Caco-2 (cell line): ENCODE measurements at regions not wholly inside any gene's neighbourhood (a gene's known extent, or its start where the extent isn't known, plus 50 kb on each side); places are given as distances from the start of the nearest gene placed in this dataset.

ENCODE experiments used
- BruUV-seq: library from RNA; stranded (reverse); fragments of 400-500 nt; replicated peaks from 2 replicates; lab custom pipeline; 2021; lab: Mats Ljungman, UMichigan
- CTCF ChIA-PET: fragments of 300-600 bp; sonication (Branson Sonifier 250); formaldehyde crosslinking; loops from one replicate; lab custom pipeline; 2022; ENCODE audit warnings: antibody characterized with exemption; lab: Charles Lee
- POLR2A ChIA-PET: fragments of 300-600 bp; sonication (Branson Sonifier 250); formaldehyde crosslinking; loops from one replicate; lab custom pipeline; 2022; ENCODE audit warnings: antibody characterized with exemption; lab: Charles Lee
- DNase-seq, 2 experiments: peaks; one replicate each; pipeline versions ENCODE4 v3.0.0 to v3.0.0-alpha.2; 2020 to 2022
- H3K27me3 ChIP-seq: replicated peaks from 2 replicates; pipeline ENCODE4 v1.6.0; 2011; ENCODE audit warnings: low read length; ENCODE audit not compliant: control insufficient read depth, insufficient read depth
- H3K36me3 ChIP-seq: 2 replicates; pipeline ENCODE4 v1.5.1; 2011; ENCODE audit warnings: low read length; ENCODE audit not compliant: control insufficient read depth, insufficient read depth
- H3K4me1 ChIP-seq: fragments of 250-450 bp; sonication (Bioruptor Pico); 2 replicates; pipeline ENCODE4 v1.5.1; 2020; ENCODE audit warnings: mild to moderate bottlenecking
- H3K4me3 ChIP-seq: 2 replicates; pipeline ENCODE4 v1.5.1; 2011; ENCODE audit warnings: low read depth, mild to moderate bottlenecking, control low read depth, low read length
- H3K9me3 ChIP-seq: fragments of 250-450 bp; sonication (Bioruptor Pico); 2 replicates; pipeline ENCODE4 v1.5.1; 2020; ENCODE audit warnings: mild to moderate bottlenecking, moderate library complexity
- H3K27ac Mint-ChIP-seq: one replicate; pipeline ENCODE4 v1.8.0; 2022; ENCODE audit warnings: mixed read lengths; ENCODE audit not compliant: unreplicated experiment
- H3K27me3 Mint-ChIP-seq: one replicate; pipeline ENCODE4 v1.8.0; 2022; ENCODE audit warnings: mixed read lengths; ENCODE audit not compliant: insufficient read depth, unreplicated experiment
- H3K36me3 Mint-ChIP-seq: one replicate; pipeline ENCODE4 v1.8.0; 2022; ENCODE audit warnings: mild to moderate bottlenecking, mixed read lengths; ENCODE audit not compliant: insufficient read depth, unreplicated experiment
- H3K4me1 Mint-ChIP-seq: one replicate; pipeline ENCODE4 v1.8.0; 2022; ENCODE audit warnings: low read depth, mixed read lengths; ENCODE audit not compliant: unreplicated experiment
- H3K4me3 Mint-ChIP-seq: one replicate; pipeline ENCODE4 v1.8.0; 2022; ENCODE audit warnings: mild to moderate bottlenecking, moderate library complexity, mixed read lengths; ENCODE audit not compliant: unreplicated experiment
- H3K9me3 Mint-ChIP-seq: one replicate; pipeline ENCODE4 v1.8.0; 2022; ENCODE audit warnings: mixed read lengths; ENCODE audit not compliant: unreplicated experiment
- CTCF ChIP-seq, 2 experiments: fragments of 200-600 bp in 1 of 2; IDR thresholded peaks; 1 replicate in 1 of 2; 2 replicates in 1 of 2; pipeline versions ENCODE4 v1.5.1 to v1.8.0; 2011 to 2022; ENCODE audit warnings: antibody characterized with exemption in 1 of 2, control low read depth in 1 of 2, inconsistent platforms in 1 of 2, low read depth in 1 of 2, low read length in 1 of 2, mild to moderate bottlenecking in 1 of 2, moderate library complexity in 1 of 2; ENCODE audit not compliant: insufficient read depth in 1 of 2, severe bottlenecking in 1 of 2, unreplicated experiment in 1 of 2
- intact Hi-C: fragments of 100-400 bp; cut with micrococcal nuclease; formaldehyde crosslinking; loops from one replicate; pipeline ENCODE4 v1.10.0; 2022; ENCODE audit not compliant: unreplicated experiment

- DNase-seq, result no peak
- POLR2A ChIA-PET, result no interaction called here
- CTCF ChIA-PET, result no interaction called here
- Mint-ChIP-seq H3K4me1 (no peaks in the 10 kb centered on the region), H3K27me3 (no peaks in the 10 kb centered on the region), H3K36me3 (no peaks in the 10 kb centered on the region), H3K4me3 (no peak overlapping the region), H3K27ac (no peak overlapping the region), H3K9me3 (no peaks in the 10 kb centered on the region)
- Histone ChIP-seq H3K4me1 (no peaks in the 10 kb centered on the region), H3K4me3 (no peak overlapping the region), H3K9me3 (no peaks in the 10 kb centered on the region), H3K27me3 (no peaks in the 10 kb centered on the region), H3K36me3 (no peaks in the 10 kb centered on the region)
- intact Hi-C loops, result no loop called here
- no peak for TF ChIP-seq CTCF (IDR thresholded peaks at IDR 0.05; ENCODE audit: insufficient read depth in 1 of 2, low read depth in 1 of 2, low read length in 1 of 2, severe bottlenecking in 1 of 2, unreplicated experiment in 1 of 2)
- no TSS peak for BruUV-seq
These were observed 518.1 kb downstream of the CSNK1G3 start for GRCh38 chr5:124030043-124030491.

DNA sequence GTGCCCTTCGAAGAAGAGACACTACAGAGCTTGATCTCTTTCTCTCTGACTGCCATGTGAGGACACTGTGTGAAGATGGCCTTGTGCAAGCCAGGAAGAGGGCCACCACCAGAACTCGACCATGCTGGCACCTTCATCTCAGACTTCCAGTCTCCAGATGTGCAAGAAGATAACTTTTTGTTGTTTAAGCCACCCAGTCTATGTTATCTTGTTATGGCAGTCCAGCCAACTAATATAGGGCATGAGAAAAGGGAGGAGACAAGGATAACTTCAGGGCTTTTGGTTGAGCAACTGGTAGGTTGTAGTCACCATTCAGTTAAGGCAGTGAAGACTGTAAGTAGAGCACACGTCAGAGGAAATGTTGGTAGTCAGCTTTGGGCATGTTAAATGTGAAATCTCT, 515.5 kb downstream of the CSNK1G3 start:
- Mint-ChIP-seq H3K9me3 (no peaks in the 10 kb centered on the region), H3K4me1 (no peaks in the 10 kb centered on the region), H3K27me3 (no peaks in the 10 kb centered on the region), H3K27ac (no peak overlapping the region), H3K36me3 (no peaks in the 10 kb centered on the region), H3K4me3 (no peak overlapping the region)
- Histone ChIP-seq H3K36me3 (no peaks in the 10 kb centered on the region), H3K4me1 (no peaks in the 10 kb centered on the region), H3K9me3 (no peaks in the 10 kb centered on the region; the same call in 1 of the 2 replicates), H3K4me3 (no peak overlapping the region), H3K27me3 (no peaks in the 10 kb centered on the region)
- ChIA-PET POLR2A (no interaction called here), CTCF (no interaction called here)
- no peak for DNase-seq
- intact Hi-C loops, result no loop called here
- no peak for TF ChIP-seq CTCF (IDR thresholded peaks at IDR 0.05; ENCODE audit: insufficient read depth in 1 of 2, low read depth in 1 of 2, low read length in 1 of 2, severe bottlenecking in 1 of 2, unreplicated experiment in 1 of 2)
- BruUV-seq, result no TSS peak

- intact Hi-C loops, result no loop called here
- Mint-ChIP-seq H3K4me1 (no peaks in the 10 kb centered on the region), H3K9me3 (peaks cover 9% of the 10 kb centered on the region), H3K27me3 (no peaks in the 10 kb centered on the region), H3K36me3 (no peaks in the 10 kb centered on the region), H3K27ac (no peak overlapping the region), H3K4me3 (no peak overlapping the region)
- H3K9me3 ChIP-seq, result peaks cover 3% of the 10 kb centered on the region
- no TSS peak for BruUV-seq
- TF ChIP-seq CTCF (IDR thresholded peaks at IDR 0.05; ENCODE audit: insufficient read depth in 1 of 2, low read depth in 1 of 2, low read length in 1 of 2, severe bottlenecking in 1 of 2, unreplicated experiment in 1 of 2), result no peak
- DNase-seq, result no peak
- no peak overlapping the region for H3K4me3 ChIP-seq
- H3K36me3 ChIP-seq, result no peaks in the 10 kb centered on the region
- no peaks in the 10 kb centered on the region for H3K27me3 ChIP-seq
- no peaks in the 10 kb centered on the region for H3K4me1 ChIP-seq
- CTCF ChIA-PET, result no interaction called here
- POLR2A ChIA-PET, result no interaction called here
These were observed 513.4 kb downstream of the CSNK1G3 start for GRCh38 chr5:124025306-124025845.
